IMR-90 (cell line): ENCODE measurements at regions not wholly inside any gene's neighbourhood (a gene's known extent, or its start where the extent isn't known, plus 50 kb on each side); places are given as distances from the start of the nearest gene placed in this dataset.

ENCODE experiments used
- ATAC-seq: fragments of 200-7000 bp; cut with Tn5 transposase; 2 replicates; pipeline ENCODE4 v1.9.1; 2020; ENCODE audit warnings: low read depth, mild to moderate bottlenecking, moderate library complexity
- BruUV-seq: library from RNA; stranded (reverse); fragments of 400-500 nt; replicated peaks from 2 replicates; lab custom pipeline; 2021; lab: Mats Ljungman, UMichigan
- CTCF ChIA-PET: fragments of 300-600 bp; formaldehyde crosslinking; extraction: SDS; loops from one replicate; lab custom pipeline; 2021; ENCODE audit warnings: antibody characterized with exemption; lab: Yijun Ruan, JAX
- POLR2A ChIA-PET: fragments of 300-600 bp; sonication (Branson Sonifier 250); formaldehyde crosslinking; loops from one replicate; lab custom pipeline; 2022; ENCODE audit warnings: antibody characterized with exemption; ENCODE audit not compliant: unreplicated experiment; lab: Charles Lee
- DNase-seq: peaks from one replicate; pipeline ENCODE4 v3.0.0; 2013
- H2AFZ ChIP-seq: replicated peaks from 2 replicates; pipeline ENCODE3; 2013; ENCODE audit warnings: low read length, mild to moderate bottlenecking; ENCODE audit not compliant: poor library complexity
- H2AK5ac ChIP-seq: 2 replicates; pipeline ENCODE4 v1.6.1; 2013; ENCODE audit warnings: low read depth, low read length, inconsistent platforms
- H2AK9ac ChIP-seq: replicated peaks from 2 replicates; pipeline ENCODE3; 2013; ENCODE audit warnings: mild to moderate bottlenecking, low read depth, low read length, moderate library complexity; ENCODE audit not compliant: poor library complexity
- H2BK120ac ChIP-seq: 2 replicates; pipeline ENCODE4 v1.6.1; 2013; ENCODE audit warnings: low read depth, low read length, inconsistent platforms
- H2BK15ac ChIP-seq: 3 replicates; pipeline ENCODE4 v1.6.1; 2013; ENCODE audit warnings: low read depth, low read length, inconsistent platforms
- H2BK20ac ChIP-seq: 2 replicates; pipeline ENCODE4 v1.6.1; 2013; ENCODE audit warnings: low read depth, mild to moderate bottlenecking, inconsistent platforms, low read length, moderate library complexity
- H2BK5ac ChIP-seq: 2 replicates; pipeline ENCODE4 v1.6.1; 2013; ENCODE audit warnings: mild to moderate bottlenecking, low read depth, low read length, inconsistent platforms; ENCODE audit not compliant: poor library complexity, severe bottlenecking
- H3K14ac ChIP-seq: replicated peaks from 2 replicates; pipeline ENCODE4 v1.6.1; 2013; ENCODE audit warnings: low read depth, low read length, inconsistent platforms
- H3K18ac ChIP-seq: 2 replicates; pipeline ENCODE4 v1.6.1; 2013; ENCODE audit warnings: low read depth, low read length, control low read depth
- H3K23ac ChIP-seq: 2 replicates; pipeline ENCODE4 v1.6.1; 2013; ENCODE audit warnings: low read depth, low read length, inconsistent platforms
- H3K27ac ChIP-seq: 2 replicates; pipeline ENCODE4 v1.5.1; 2013; ENCODE audit warnings: mild to moderate bottlenecking, control low read depth, low read length; ENCODE audit not compliant: insufficient read depth
- H3K27me3 ChIP-seq: 2 replicates; pipeline ENCODE4 v1.6.1; 2013; ENCODE audit warnings: low read length; ENCODE audit not compliant: control insufficient read depth, insufficient read depth
- H3K36me3 ChIP-seq: 2 replicates; pipeline ENCODE4 v1.6.1; 2013; ENCODE audit warnings: low read length, mixed read lengths; ENCODE audit not compliant: control insufficient read depth, insufficient read depth
- H3K4ac ChIP-seq: 2 replicates; pipeline ENCODE4 v1.6.1; 2013; ENCODE audit warnings: low read depth, low read length, inconsistent platforms
- H3K4me1 ChIP-seq: 2 replicates; pipeline ENCODE4 v1.6.1; 2013; ENCODE audit warnings: low read length, mixed read lengths; ENCODE audit not compliant: control insufficient read depth, insufficient read depth
- H3K4me2 ChIP-seq: 2 replicates; pipeline ENCODE4 v1.6.1; 2013; ENCODE audit warnings: low read depth, mild to moderate bottlenecking, control low read depth, low read length, moderate library complexity
- H3K4me3 ChIP-seq: 2 replicates; pipeline ENCODE4 v1.5.1; 2013; ENCODE audit warnings: low read depth, mild to moderate bottlenecking, control low read depth, low read length, moderate library complexity; ENCODE audit not compliant: insufficient read depth
- H3K56ac ChIP-seq: 2 replicates; pipeline ENCODE4 v1.6.1; 2013; ENCODE audit warnings: low read length, inconsistent platforms; ENCODE audit not compliant: insufficient read depth; ENCODE audit errors: extremely low read depth
- H3K79me1 ChIP-seq, 2 experiments: 2 replicates each; pipeline ENCODE4 v1.6.1; 2013; ENCODE audit warnings: low read length in 2 of 2, inconsistent platforms in 1 of 2, low read depth in 1 of 2
- H3K9ac ChIP-seq: 2 replicates; pipeline ENCODE4 v1.6.1; 2013; ENCODE audit warnings: low read depth, low read length, control low read depth
- H3K9me1 ChIP-seq: 2 replicates; pipeline ENCODE4 v1.6.1; 2013; ENCODE audit warnings: low read length, inconsistent platforms; ENCODE audit not compliant: insufficient read depth
- H3K9me3 ChIP-seq: 2 replicates; pipeline ENCODE4 v1.6.1; 2013; ENCODE audit warnings: low read length; ENCODE audit not compliant: control insufficient read depth, insufficient read depth
- H4K20me1 ChIP-seq: 2 replicates; pipeline ENCODE4 v1.6.1; 2013; ENCODE audit warnings: low read length, inconsistent platforms; ENCODE audit not compliant: insufficient read depth
- H4K5ac ChIP-seq: 2 replicates; pipeline ENCODE4 v1.6.1; 2013; ENCODE audit warnings: mild to moderate bottlenecking, low read depth, low read length, control low read depth
- H4K8ac ChIP-seq, 2 experiments: 2 replicates each; pipeline ENCODE4 v1.6.1; 2013; ENCODE audit warnings: low read depth in 2 of 2, low read length in 2 of 2, control low read depth in 1 of 2, inconsistent platforms in 1 of 2
- H4K91ac ChIP-seq: 2 replicates; pipeline ENCODE4 v1.6.1; 2013; ENCODE audit warnings: low read depth, low read length, inconsistent platforms; ENCODE audit not compliant: insufficient read depth
- CHD1 ChIP-seq: IDR thresholded peaks from 2 replicates; pipeline ENCODE4 v1.6.1; 2012; ENCODE audit warnings: low read depth, low read length, improper control_type of control experiment
- MAZ ChIP-seq: IDR thresholded peaks from 2 replicates; pipeline ENCODE4 v1.6.1; 2012; ENCODE audit warnings: low read depth, mild to moderate bottlenecking, low read length, improper control_type of control experiment, moderate library complexity, borderline replicate concordance
- NFE2L2 ChIP-seq: fragments of 150-350 bp; IDR thresholded peaks from 2 replicates; pipeline ENCODE4 v1.6.1; 2016; ENCODE audit warnings: low read depth, mild to moderate bottlenecking, low read length
- POLR2A ChIP-seq: IDR thresholded peaks from 2 replicates; pipeline ENCODE4 v1.6.1; 2012; ENCODE audit warnings: mild to moderate bottlenecking, low read depth, low read length
- RCOR1 ChIP-seq: IDR thresholded peaks from 2 replicates; pipeline ENCODE4 v1.6.1; 2012; ENCODE audit warnings: mild to moderate bottlenecking, low read length, improper control_type of control experiment; ENCODE audit not compliant: insufficient replicate concordance
- RFX5 ChIP-seq: IDR thresholded peaks from 2 replicates; pipeline ENCODE4 v1.8.0; 2012; ENCODE audit warnings: low read depth, mild to moderate bottlenecking, low read length, moderate library complexity
- SMC3 ChIP-seq: fragments of 150-350 bp; IDR thresholded peaks from 2 replicates; pipeline ENCODE4 v1.6.1; 2016; ENCODE audit warnings: low read depth, mild to moderate bottlenecking, antibody characterized with exemption, low read length, moderate library complexity
- WGBS, 2 experiments: methylation state at CpG; one replicate each; pipeline versions ENCODE4 v1.1.5 to v1.1.7; 2013; ENCODE audit warnings: missing lambda C conversion rate in 2 of 2; ENCODE audit not compliant: insufficient read length in 1 of 2; ENCODE audit errors: extremely low coverage in 2 of 2; 5-methylcytosine and 5-hydroxymethylcytosine counted together
- dilution Hi-C: fragments of 300-500 bp; cut with HindIII; formaldehyde crosslinking; loops from one replicate; pipeline ENCODE4 v1.14.3; 2018; ENCODE audit warnings: low sequenced_read_pairs; ENCODE audit not compliant: unreplicated experiment
- in situ Hi-C: fragments of 300-500 bp; cut with MboI; formaldehyde crosslinking; loops from 3 replicates; pipeline ENCODE4 v1.14.3; 2019; ENCODE audit warnings: low sequenced_read_pairs, inconsistent platforms, mixed read lengths
- intact Hi-C: fragments of 100-400 bp; cut with micrococcal nuclease; formaldehyde crosslinking; loops from 2 replicates; pipeline ENCODE4 v1.10.0; 2022

- H3K18ac ChIP-seq, result no peak overlapping the region
- WGBS, 2 experiments, result no CpG with 5 or more reads among the region's 3 CpGs
- no peak overlapping the region for H3K9ac ChIP-seq
- H3K56ac ChIP-seq, result no peak overlapping the region
- no peaks in the 10 kb centered on the region for H3K9me3 ChIP-seq
- H2BK120ac ChIP-seq, result no peak overlapping the region
- ChIA-PET CTCF (interaction anchor here (0.6 kb wide), 1 partner anchor 233 kb away, joined by 3 read pairs; no protein-coding TSS in a partner anchor), POLR2A (no interaction called here)
- dilution Hi-C loops, result no loop called here
- H3K14ac ChIP-seq, result no peak overlapping the region
- no peak overlapping the region for H2BK20ac ChIP-seq
- no peak overlapping the region for H4K5ac ChIP-seq
- H4K20me1 ChIP-seq, result no peaks in the 10 kb centered on the region; the same call in 1 of the 2 replicates
- no peak overlapping the region for H3K4me2 ChIP-seq
- no peak overlapping the region for H3K23ac ChIP-seq
- H4K91ac ChIP-seq, result no peak overlapping the region
- H2AK9ac ChIP-seq, result no peak overlapping the region
- H3K79me1 ChIP-seq, result no peaks in the 10 kb centered on the region
- no peak overlapping the region for H2BK15ac ChIP-seq
- H3K27ac ChIP-seq, result no peak overlapping the region
- no peaks in the 10 kb centered on the region for H3K36me3 ChIP-seq
- no peak overlapping the region for H2AFZ ChIP-seq
- no peak overlapping the region for H3K4me3 ChIP-seq
- no peak overlapping the region for H4K8ac ChIP-seq
- H2AK5ac ChIP-seq, result no peak overlapping the region
- no peaks in the 10 kb centered on the region for H3K4me1 ChIP-seq
- in situ Hi-C loops, result no loop called here
- H3K27me3 ChIP-seq, result peaks cover 8% of the 10 kb centered on the region; the same call in 1 of the 2 replicates
- ATAC-seq (no peak), DNase-seq (no peak)
- TF ChIP-seq CHD1, result no peak
- no peak for TF ChIP-seq RFX5
- no peak for TF ChIP-seq MAZ
- TF ChIP-seq SMC3, result no peak
- TF ChIP-seq NFE2L2, result no peak
- no peak for TF ChIP-seq RCOR1
- no peak for TF ChIP-seq POLR2A
- BruUV-seq, result no TSS peak
- no peak overlapping the region for H3K4ac ChIP-seq
- intact Hi-C loops, result no loop called here
- no peak overlapping the region for H2BK5ac ChIP-seq
- no peaks in the 10 kb centered on the region; the same call in 1 of the 2 replicates for H3K9me1 ChIP-seq
These were observed 147.6 kb upstream of the MSX1 start for GRCh38 chr4:4711902-4712301.
